Suppressor macrophage treated with lipopolysaccharide for 1 hour (primary cell): ENCODE measurements at regions not wholly inside any gene's neighbourhood (a gene's known extent, or its start where the extent isn't known, plus 50 kb on each side); places are given as distances from the start of the nearest gene placed in this dataset.
"Not testable (repeated sequence)": the region's sequence is repeated elsewhere in the genome, so short reads cannot be mapped to it uniquely, and the experiment has no call there.

Experiments
- DNase-seq, 3 donors: peaks; one replicate each; pipeline ENCODE4 v3.0.0-alpha.2; 2020 to 2022

DNA sequence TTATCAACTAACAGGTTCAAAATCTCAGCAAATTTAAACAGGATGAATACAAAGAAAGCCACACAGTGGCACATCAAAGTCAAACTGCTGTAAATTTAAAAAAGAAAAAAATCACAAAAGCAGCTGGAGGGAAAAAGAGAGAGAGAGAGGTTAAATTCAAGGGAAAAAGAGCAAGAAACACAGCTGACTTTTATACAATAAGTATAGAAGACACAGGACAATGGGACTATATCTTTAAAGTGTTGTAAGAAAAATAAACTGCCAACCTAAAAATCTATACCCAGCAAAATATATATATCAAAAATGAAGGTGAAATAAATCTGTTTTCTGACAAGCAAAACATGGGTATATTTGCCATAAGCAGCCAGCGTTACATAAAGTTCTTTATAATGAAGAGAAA is 261.5 kb downstream of the TLE1 start:
- DNase-seq = no peak

- no peak for DNase-seq
Observed at GRCh38 chr9:81424431-81424830, 264.9 kb downstream of the TLE1 start.

DNA sequence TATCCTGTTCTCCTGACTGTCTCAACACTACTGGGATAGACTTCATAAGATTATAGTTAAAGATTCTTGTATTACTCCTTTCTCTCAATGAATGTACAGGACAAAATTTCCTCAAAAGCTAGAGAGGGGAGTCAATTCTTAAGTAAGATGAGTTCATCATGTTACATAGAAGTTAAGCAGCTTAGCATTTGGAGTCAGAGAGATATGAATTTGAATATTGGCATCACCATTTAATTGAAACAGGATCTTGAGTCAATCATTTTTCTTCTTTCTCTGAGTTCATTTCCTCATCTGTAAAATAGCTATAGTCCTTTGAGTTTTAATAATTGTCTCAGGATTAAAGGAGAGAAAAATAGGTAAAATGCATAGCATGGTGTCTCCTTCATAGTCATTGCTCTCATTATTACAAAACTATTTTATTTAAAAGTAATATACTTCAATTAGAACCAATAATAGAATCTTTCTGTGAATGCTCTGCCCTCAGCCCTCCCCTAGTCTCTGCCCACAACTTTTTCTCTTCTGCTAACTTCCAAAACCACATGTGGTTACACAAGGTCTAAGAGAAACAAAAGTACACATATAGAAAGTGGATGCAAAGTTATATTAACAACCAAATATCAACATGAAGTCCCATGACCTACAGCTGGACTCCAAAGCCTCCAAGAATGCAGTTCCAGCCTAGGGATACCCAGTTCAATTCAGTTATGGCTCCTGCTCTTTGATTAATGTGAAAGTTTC is 265.6 kb downstream of the TLE1 start:
- DNase-seq = peak in 1 of 3 donors; percentile 27

DNA sequence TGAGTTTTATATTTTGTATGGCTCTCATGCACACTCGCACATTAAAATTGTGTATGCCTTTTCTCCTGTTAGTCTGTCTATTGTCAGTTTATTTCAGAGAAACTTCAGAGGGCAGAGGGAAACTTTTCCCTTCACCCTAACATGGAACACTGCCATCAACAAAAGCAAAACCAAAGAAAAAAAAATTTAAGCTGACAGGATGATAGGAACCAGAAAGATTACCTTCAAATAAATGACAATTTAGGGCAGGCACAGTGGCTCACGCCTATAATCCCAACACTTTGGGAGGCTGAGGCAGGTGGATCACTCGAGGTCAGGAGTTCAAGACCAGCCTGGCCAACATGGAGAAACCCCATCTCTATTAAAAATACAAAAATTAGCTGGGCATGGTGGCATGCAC is 268.3 kb downstream of the TLE1 start:
- DNase-seq = not testable (repeated sequence)

GRCh38 chr9:81420024-81420423 is 269.3 kb downstream of the TLE1 start:
- DNase-seq = no peak

- no peak for DNase-seq
Observed at GRCh38 chr9:81417941-81418340, 271.4 kb downstream of the TLE1 start.

DNA sequence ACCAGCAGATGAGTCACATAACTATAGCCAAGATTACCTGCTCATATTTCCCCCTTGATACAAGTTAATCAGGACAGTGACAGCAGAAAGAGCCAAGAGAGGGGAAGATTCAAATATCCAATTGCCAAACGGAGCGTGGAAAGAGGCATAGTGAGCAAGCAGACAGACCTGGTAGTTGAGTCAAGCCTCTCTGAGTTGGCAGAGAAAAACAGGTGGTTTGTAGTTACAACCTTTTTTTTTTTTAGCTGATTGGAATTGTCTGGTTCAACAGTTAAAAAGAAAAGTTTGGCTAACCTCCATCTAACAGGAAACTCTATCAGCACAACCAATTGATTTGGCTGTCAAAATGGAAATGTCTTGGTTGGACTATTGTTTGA is 272.1 kb downstream of the TLE1 start:
- no peak for DNase-seq

DNA sequence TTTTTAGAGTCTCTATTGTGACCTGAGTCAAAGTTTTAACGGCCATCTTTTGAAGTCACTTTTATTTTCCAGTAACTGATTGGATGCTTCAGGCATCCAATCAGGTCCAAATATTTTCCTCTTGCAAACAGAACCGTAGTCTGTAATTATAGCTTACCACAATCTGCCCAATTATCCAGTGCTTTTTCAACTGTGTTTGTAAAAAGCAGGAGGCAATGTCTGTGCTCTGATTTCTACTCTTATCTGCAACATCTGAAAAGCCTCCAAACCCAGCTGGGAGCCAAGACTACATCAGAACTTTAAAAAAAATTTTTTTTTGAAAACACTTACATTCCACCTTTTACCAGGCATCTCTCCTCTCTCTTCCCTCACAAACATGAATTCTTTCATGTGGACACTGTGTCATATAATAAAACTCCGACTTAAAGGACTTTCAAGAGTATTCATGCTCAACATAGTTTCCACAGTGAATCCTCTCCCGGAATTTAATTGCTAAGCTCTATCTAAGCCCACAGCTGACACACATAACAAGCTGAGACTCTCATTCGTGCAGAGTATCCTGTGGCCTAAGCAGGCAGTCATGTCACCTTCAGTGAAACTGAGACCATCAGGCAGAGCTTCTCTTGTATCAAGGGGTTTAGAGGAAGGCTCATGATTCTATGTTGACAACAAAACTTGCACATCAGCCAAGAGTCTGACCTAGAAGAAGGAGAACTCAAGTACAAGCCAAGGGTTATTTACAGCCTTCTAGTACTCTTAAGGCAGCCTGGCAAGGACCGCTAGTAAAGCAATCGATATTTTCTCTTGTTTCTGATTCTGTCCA is 272.7 kb downstream of the TLE1 start:
- no peak for DNase-seq

DNA sequence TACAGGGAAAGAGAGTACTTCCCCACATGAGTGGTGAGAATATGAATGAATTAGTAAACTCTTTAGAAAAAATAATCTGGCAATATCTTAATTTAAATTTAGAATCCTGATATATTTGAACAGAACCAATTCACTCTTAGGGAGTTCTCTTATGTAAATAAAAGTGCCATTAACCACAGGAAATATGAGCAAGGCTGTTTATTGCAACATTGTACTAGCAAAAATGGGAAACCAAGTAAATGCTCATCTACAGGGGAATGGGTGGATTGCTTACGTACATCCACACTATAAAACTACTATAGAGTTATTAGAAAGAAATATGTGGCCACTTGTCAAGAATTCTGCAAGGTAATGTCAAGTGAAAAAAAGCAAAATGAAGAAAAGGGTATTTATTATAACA is 274.5 kb downstream of the TLE1 start:
- peak in 1 of 3 donors; percentile 40 for DNase-seq

DNA sequence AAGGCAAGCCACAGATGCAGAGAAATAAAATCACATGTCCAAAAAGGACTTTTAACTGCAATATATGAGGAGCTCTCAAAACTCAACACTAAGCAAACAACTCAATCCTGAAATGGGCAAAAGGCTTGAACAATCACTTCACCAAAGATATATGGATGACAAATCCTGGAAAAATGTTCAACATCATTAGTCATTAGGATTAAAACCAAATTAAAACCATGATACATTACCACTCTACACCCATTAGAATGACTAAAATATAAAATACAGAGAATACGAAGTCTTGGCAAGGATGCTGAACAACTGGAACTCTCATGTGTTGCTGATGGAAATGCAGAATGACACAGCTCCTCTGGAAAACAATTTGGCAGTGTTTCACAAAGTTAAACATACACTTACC is 277.4 kb downstream of the TLE1 start:
- DNase-seq = no peak

- peak in 2 of 3 donors; percentile 4 to 27 for DNase-seq
Observed at GRCh38 chr9:81410201-81410600, 279.1 kb downstream of the TLE1 start.

DNA sequence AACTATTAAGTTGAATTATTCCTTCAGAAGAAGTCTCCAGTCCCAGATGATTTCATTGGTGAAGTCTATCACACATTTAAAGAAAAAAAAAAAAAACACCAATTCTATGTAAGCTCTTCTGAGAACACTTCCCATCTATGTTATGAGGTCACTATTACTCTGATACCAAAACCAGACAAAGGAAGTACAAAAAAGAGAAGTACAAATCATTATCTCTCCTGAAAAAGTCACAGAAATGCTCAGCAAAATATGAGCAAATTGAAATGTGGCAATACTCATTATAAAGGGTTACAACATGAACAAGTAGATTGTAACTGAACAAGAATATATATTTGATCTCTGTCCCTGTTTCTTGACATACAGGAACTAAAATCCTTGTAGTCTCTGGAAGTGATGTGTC is 280.4 kb downstream of the TLE1 start:
- DNase-seq = peak; percentile 41 to 83 (median 63)

GRCh38 chr9:81404931-81405598 is 284.3 kb downstream of the TLE1 start:
- DNase-seq = no peak

DNA sequence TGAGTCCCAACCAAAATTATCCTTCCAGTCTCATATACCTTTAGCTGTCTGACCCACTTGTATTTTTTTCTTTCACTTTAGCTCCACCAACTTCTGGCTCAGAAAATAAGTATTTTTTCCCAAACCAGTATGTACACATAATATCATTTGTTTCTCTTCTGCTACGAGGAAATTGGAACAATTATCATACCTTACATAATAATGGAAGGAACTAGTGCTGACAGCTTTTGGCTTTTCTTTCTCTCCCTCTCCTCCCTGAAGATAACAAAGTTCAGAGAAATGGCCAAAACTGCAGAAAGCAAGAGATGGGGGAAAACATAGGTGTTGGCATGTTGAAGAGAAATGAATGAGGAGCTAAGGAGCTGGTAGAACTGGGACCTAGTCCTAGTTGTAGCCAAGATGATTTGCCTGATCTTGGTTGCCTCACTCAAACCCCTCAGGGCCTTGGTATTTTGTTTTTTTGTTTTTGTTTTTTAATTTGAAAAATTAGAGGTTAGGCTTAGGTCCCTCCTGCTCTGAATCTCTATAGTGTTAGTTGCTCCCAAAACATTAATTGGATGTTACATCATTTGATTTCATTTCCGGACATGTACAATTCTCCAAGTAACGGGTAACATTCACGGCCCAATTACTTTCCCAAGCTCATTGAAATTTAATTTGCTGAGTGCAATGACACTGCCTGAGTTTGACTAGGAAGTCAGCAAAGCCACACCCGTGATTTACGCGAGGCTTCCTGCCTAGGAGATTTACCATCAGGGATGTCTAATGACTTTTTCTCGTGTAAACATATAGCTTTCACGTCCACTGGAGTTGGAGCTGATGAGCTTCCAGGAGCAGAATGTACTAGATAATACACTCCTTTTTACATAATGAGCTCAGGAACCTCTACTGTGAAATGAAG is 291.6 kb downstream of the TLE1 start:
- no peak for DNase-seq

DNA sequence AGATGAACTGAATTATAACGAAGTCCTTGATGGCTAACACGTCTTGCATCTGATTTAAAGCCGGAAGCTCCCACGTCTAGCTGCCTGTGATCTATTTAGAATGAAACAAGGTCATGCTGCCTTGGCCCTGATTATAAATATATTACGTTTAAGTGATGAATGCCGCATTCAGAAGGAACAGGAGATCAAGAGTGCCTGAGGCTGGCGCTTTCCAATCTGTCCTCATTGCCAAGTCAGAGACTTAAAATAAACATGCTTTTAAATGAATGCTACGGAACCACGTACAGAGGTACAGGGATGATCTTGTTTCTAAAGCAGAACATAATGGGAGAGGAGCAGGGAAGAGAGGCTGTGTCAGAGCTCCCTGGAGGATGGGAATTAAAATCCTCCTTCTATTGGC is 292.8 kb downstream of the TLE1 start:
- no peak for DNase-seq

- no peak for DNase-seq
Observed at GRCh38 chr9:81395676-81396054, 293.7 kb downstream of the TLE1 start.

DNA sequence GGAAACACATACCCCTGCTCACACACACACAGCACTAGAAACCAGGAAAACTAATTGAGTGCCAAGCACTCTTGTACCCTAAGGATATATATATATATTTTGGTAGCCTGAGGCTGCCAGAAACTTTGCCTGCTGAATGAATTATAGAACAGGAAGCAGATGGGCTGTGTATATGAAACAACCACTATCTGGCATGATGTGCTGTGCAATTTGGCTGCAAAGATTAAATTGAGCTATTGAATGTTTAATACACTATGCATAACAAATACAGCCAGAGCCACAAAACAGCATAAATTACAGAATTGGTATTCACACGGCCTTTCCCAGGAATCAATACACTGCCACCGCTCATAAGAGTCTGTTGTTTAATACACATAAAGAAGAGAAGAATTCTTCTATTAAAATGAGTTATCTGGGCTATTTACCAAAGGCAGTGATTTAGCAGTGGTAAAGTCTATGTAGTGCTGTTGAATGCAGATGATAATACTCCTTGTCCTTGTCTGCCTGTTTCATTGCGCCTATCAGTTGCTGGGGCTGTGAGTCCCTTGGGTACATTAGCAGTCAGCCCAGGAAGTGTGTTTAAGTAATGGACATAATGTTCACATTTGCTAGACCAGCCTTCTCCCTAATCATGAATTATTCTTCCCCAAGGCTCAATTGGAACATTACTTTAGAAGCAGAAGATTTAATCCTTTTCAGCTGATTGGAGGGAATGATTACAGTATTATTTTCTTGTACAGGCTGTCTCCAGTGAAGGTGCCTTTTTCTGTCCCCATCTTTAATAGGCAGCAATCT is 294.3 kb downstream of the TLE1 start:
- no peak for DNase-seq

GRCh38 chr9:81393985-81394811 is 295.1 kb downstream of the TLE1 start:
- DNase-seq = no peak

DNA sequence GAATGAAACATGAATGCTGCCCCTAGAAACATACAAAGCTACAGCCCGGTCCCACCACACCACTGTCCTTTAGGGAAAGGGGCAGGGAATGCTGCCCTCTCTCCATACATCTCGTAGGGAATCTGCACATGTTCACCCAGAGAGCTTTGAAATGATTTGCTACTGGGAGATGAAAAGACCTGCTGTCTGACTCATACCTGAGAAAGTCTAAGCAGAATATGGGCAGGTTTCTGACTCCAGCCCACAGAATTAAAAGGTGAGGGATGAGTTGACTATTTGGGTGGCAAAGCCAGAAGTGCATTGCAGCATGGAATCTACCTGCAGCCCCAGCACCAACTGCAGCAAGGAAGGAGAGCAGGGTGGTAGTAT is 297.9 kb downstream of the TLE1 start:
- no peak for DNase-seq

GRCh38 chr9:81390792-81391456 is 298.4 kb downstream of the TLE1 start:
- no peak for DNase-seq
